ENCODE measurements at regions not wholly inside any gene's neighbourhood (a gene's known extent, or its start where the extent isn't known, plus 50 kb on each side); places are given as distances from the start of the nearest gene placed in this dataset.

- no peaks in the 10 kb centered on the region for H3K4me1 ChIP-seq
- no peaks in the 10 kb centered on the region for H3K27me3 ChIP-seq
- 84 to 94% (median 90%) methylated on average over 1 of the region's 1 CpG for WGBS, 5 donors
- no peak overlapping the region for H3K4me3 ChIP-seq
- TF ChIP-seq CTCF (IDR thresholded peaks at IDR 0.05) = no peak
- TF ChIP-seq POLR2AphosphoS5 (IDR thresholded peaks at IDR 0.05) = no peak
- TF ChIP-seq POLR2A (IDR thresholded peaks at IDR 0.05) = no peak
- no peak for TF ChIP-seq EP300 (IDR thresholded peaks at IDR 0.05)
- intact Hi-C loops (cut with DNase I; ENCODE audit: low total_unique reads) = no loop called here
- no peak for DNase-seq
- peaks cover 0 to 50% (median 31%) of the 10 kb centered on the region in 4 donors for H3K9me3 ChIP-seq
- no peak overlapping the region for H3K27ac ChIP-seq
- H3K36me3 ChIP-seq = no peaks in the 10 kb centered on the region
Observed at GRCh38 chr7:153576096-153576495, 476.1 kb upstream of the DPP6 start.

DNA sequence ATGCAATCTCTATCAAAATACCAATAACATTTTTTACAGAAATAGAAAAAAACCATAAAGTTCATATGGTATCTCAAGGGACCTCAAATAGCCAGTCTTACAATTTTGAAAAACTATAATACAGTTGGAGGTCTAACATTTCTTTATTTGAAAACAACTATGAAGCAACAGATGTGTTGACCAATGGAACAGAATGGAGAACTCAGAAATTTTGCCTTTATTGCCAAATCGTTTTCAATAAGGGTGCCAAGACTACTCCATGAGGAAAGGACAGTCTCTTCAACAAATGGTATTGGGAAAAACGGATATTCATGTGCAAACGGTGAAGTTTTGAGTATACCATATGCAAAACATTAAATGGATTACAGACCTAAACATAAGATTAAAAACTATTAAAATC, 470.8 kb upstream of the DPP6 start:
- Histone ChIP-seq H3K27me3 (no peaks in the 10 kb centered on the region), H3K27ac (no peak overlapping the region), H3K4me1 (no peaks in the 10 kb centered on the region), H3K9me3 (peaks cover 0 to 19% (median 14%) of the 10 kb centered on the region in 4 donors), H3K4me3 (no peak overlapping the region), H3K36me3 (no peaks in the 10 kb centered on the region)
- DNase-seq = no peak
- WGBS, 5 donors = 48 to 69% (median 63%) methylated on average over 3 of the region's 3 CpGs
- intact Hi-C loops (cut with DNase I; ENCODE audit: low total_unique reads) = no loop called here
- TF ChIP-seq POLR2AphosphoS5 (IDR thresholded peaks at IDR 0.05) (no peak), CTCF (IDR thresholded peaks at IDR 0.05) (no peak)

DNA sequence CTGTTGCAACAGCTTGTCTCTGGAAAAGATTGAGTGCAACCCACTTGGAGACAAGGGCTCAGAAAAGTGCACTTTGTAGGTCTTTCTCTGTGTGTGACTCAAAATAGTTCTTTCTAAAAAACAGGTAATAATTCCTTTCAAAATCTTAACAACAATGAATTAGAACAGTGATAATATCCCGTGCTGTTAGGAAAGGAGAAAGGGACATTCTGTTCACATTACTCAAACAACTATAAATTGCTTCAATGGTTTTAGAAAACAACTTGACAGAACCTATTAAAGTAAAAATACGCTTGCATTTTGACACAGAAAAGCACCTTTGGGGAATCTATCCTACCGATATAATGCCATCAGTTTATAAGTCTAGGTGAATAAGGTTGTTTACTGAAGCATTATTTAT, 468.1 kb upstream of the DPP6 start:
- no peak overlapping the region for H3K4me3 ChIP-seq
- TF ChIP-seq POLR2A (IDR thresholded peaks at IDR 0.05) = no peak
- TF ChIP-seq POLR2AphosphoS5 (IDR thresholded peaks at IDR 0.05) = no peak
- TF ChIP-seq CTCF (IDR thresholded peaks at IDR 0.05) = no peak
- no peak for TF ChIP-seq EP300 (IDR thresholded peaks at IDR 0.05)
- no peak overlapping the region for H3K27ac ChIP-seq
- intact Hi-C loops (cut with DNase I; ENCODE audit: low total_unique reads) = no loop called here
- no peaks in the 10 kb centered on the region for H3K27me3 ChIP-seq
- H3K36me3 ChIP-seq = no peaks in the 10 kb centered on the region
- DNase-seq = no peak
- H3K9me3 ChIP-seq = peaks cover 0 to 6% (median 2%) of the 10 kb centered on the region in 4 donors
- WGBS, 5 donors = 68 to 82% (median 78%) methylated on average over 3 of the region's 3 CpGs
- no peaks in the 10 kb centered on the region for H3K4me1 ChIP-seq

GRCh38 chr7:153588586-153588985, 463.6 kb upstream of the DPP6 start:
- H3K36me3 ChIP-seq = no peaks in the 10 kb centered on the region
- no peak overlapping the region for H3K4me3 ChIP-seq
- 75 to 84% (median 83%) methylated on average over 5 of the region's 5 CpGs for WGBS, 5 donors
- DNase-seq = no peak
- H3K27me3 ChIP-seq = no peaks in the 10 kb centered on the region
- H3K27ac ChIP-seq = no peak overlapping the region
- TF ChIP-seq POLR2AphosphoS5 (IDR thresholded peaks at IDR 0.05) (no peak), POLR2A (IDR thresholded peaks at IDR 0.05) (no peak), CTCF (IDR thresholded peaks at IDR 0.05) (no peak), EP300 (IDR thresholded peaks at IDR 0.05) (no peak)
- peaks cover 0 to 11% (median 2%) of the 10 kb centered on the region in 4 donors for H3K9me3 ChIP-seq
- intact Hi-C loops (cut with DNase I; ENCODE audit: low total_unique reads) = no loop called here
- H3K4me1 ChIP-seq = no peaks in the 10 kb centered on the region
